ENCODE measurements at regions not wholly inside any gene's neighbourhood (a gene's known extent, or its start where the extent isn't known, plus 50 kb on each side); places are given as distances from the start of the nearest gene placed in this dataset.
"Not testable (repeated sequence)": the region's sequence is repeated elsewhere in the genome, so short reads cannot be mapped to it uniquely, and the experiment has no call there.

DNA sequence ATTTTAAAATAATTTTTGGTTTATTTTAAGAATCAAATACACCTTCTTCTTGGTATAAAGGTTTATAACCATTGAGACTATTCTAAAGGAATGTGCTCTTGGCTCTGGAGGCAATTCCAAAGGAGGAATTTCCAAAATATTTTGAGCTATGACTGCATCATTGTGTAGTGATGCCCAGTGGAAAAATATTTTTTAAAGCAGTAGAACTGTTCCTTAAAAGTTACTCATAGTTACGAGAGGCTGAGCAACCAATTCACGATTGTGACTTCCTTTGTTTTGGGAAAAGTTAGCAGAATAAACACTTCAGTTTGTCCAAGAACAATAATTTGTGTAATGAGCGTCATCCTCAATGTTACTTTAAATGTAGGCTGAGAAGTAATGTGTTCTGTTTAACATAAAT lies 233.6 kb downstream of the BAMBI start:
- no peaks in the 10 kb centered on the region for H3K36me3 ChIP-seq
- ATAC-seq (peak in 3 of 4 donors; percentile 34 to 64 (median 36)), DNase-seq (no peak)
- 52 to 70% (median 68%) methylated on average over 3 of the region's 3 CpGs for WGBS, 4 donors
- H3K27ac ChIP-seq = peak overlapping the region in 2 of 12 donors; percentile 6 to 13
- H3K27me3 ChIP-seq = no peaks in the 10 kb centered on the region
- H3K9me3 ChIP-seq = no peaks in the 10 kb centered on the region
- TF ChIP-seq POLR2A (IDR thresholded peaks at IDR 0.05) = no peak
- TF ChIP-seq, protein P1, sequence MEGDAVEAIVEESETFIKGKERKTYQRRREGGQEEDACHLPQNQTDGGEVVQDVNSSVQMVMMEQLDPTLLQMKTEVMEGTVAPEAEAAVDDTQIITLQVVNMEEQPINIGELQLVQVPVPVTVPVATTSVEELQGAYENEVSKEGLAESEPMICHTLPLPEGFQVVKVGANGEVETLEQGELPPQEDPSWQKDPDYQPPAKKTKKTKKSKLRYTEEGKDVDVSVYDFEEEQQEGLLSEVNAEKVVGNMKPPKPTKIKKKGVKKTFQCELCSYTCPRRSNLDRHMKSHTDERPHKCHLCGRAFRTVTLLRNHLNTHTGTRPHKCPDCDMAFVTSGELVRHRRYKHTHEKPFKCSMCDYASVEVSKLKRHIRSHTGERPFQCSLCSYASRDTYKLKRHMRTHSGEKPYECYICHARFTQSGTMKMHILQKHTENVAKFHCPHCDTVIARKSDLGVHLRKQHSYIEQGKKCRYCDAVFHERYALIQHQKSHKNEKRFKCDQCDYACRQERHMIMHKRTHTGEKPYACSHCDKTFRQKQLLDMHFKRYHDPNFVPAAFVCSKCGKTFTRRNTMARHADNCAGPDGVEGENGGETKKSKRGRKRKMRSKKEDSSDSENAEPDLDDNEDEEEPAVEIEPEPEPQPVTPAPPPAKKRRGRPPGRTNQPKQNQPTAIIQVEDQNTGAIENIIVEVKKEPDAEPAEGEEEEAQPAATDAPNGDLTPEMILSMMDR (IDR thresholded peaks at IDR 0.05) = no peak
- intact Hi-C loops (cut with DNase I) = no loop called here
- H3K4me1 ChIP-seq = peaks cover 0 to 7% (median 0%) of the 10 kb centered on the region in 12 donors
- no peak overlapping the region for H3K4me3 ChIP-seq

DNA sequence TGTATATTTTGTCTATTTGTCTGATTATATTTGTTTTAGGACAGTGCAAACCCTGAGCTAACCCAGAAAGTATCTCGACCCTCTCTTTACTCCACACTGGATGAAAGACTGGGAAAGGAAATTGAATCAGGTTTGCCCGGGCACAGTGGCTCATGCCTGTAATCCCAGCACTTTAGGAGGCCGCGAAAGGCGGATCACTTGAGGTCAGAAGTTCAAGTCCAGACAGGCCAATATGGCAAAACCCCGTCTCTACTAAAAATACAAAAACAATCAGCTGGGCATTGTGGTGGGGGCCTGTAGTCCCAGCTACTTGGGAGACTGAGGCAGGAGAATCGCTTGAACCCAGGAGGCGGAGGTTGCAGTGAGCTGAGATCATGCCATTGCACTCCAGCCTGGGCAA lies 234.2 kb downstream of the BAMBI start:
- H3K4me1 ChIP-seq; DNase-seq; H3K27me3 ChIP-seq; H3K4me3 ChIP-seq; H3K9me3 ChIP-seq; ATAC-seq; intact Hi-C loops (cut with DNase I); H3K36me3 ChIP-seq: not testable (repeated sequence)
- 83 to 87% (median 86%) methylated on average over 8 of the region's 8 CpGs for WGBS, 4 donors
- H3K27ac ChIP-seq = peak overlapping the region in 2 of 12 donors; percentile 6 to 13

DNA sequence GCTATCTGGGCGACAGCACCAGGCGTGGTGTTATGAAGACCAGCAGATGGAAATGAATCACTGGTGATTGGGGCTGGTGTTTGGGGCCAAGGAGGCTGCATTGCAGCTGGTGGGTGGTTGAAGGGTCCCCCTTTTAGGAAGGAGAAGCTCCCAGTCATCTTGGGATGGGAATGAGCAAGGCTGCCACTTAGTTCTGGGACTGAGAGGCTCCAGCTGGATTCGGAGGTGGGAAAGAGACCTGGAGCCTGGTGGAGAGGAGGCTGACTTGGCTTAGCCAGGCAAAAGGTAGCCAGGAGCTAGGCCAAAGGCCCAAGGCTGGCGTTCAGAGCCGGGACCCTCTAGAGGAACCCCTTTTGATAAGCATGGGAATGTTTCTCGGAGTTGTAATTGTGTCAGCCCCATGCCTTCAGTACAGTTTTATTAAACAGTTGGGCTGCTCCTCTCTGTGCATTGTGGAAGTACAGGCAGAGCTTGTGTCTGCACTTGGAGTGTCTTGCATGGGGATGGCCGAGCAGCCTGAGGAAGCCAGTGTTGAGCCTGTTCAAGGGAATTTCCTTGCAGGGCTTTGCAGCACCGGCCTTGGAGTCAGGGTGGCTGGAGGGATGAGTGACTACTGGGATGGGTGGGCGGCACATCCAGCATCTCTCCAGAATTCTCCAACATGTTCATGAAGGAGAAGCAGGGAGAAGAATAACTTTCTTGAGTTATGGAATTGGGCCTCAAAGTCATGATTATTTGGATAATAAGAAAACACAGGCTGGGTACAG lies 234.9 kb downstream of the BAMBI start:
- Histone ChIP-seq H3K27ac (no peak overlapping the region), H3K36me3 (no peaks in the 10 kb centered on the region), H3K4me3 (no peak overlapping the region), H3K4me1 (peaks cover 0 to 7% (median 0%) of the 10 kb centered on the region in 12 donors), H3K9me3 (no peaks in the 10 kb centered on the region), H3K27me3 (no peaks in the 10 kb centered on the region)
- 86 to 92% (median 88%) methylated on average over 9 of the region's 9 CpGs for WGBS, 4 donors
- no peak for TF ChIP-seq POLR2A (IDR thresholded peaks at IDR 0.05)
- TF ChIP-seq, protein P1 (IDR thresholded peaks at IDR 0.05) = no peak
- no peak for ATAC-seq
- no peak for DNase-seq
- intact Hi-C loops (cut with DNase I) = no loop called here

DNA sequence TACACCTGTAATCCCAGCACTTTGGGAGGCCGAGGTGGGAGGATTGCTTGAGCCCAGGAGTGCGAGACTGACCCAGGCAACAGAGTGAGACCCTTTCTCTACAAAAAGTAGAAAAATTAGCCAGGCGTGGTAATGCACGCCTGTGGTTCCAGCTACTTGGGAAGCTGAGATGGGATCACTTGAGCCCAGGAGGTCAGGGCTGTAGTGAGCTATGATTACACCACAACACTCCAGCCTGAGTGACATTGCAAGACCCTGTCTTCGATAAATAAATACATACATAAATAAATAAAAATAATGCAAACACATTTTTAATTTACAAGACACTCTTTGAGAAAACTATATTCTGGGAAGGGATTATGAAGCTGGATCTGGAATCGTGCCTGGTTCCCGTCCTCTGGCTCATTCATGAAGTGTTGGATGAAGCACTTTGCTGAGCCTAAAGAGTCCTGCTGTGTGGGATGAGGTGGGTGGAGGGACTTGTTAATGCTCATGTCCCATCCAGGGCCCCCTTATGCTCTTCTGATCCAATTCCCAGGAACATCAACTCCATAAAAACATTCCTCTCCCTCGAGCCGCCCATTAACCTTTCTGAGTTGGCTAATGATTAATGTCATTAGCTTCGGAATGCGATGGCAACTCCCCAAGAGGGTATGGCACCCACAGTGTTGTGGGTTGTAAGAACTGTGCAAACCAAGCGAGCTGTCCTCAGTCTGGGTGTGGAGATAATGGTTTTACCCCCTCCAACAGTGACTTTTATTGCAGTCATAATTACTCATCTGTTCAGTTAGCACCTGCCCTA lies 236.3 kb downstream of the BAMBI start:
- no peak for DNase-seq
- H3K36me3 ChIP-seq = no peaks in the 10 kb centered on the region
- H3K27ac ChIP-seq = no peak overlapping the region
- H3K4me3 ChIP-seq = no peak overlapping the region
- no peaks in the 10 kb centered on the region for H3K27me3 ChIP-seq
- no peaks in the 10 kb centered on the region for H3K9me3 ChIP-seq
- ATAC-seq = peak in 1 of 4 donors; percentile 36
- H3K4me1 ChIP-seq = peaks cover 0 to 7% (median 0%) of the 10 kb centered on the region in 12 donors
- intact Hi-C loops (cut with DNase I) = no loop called here
- TF ChIP-seq, protein P1 (IDR thresholded peaks at IDR 0.05) = no peak
- no peak for TF ChIP-seq POLR2A (IDR thresholded peaks at IDR 0.05)
- 87 to 94% (median 91%) methylated on average over 12 of the region's 12 CpGs for WGBS, 4 donors

Data from heart left ventricle (tissue), 16 donors.